ENCODE measurements at regions not wholly inside any gene's neighbourhood (a gene's known extent, or its start where the extent isn't known, plus 50 kb on each side); places are given as distances from the start of the nearest gene placed in this dataset.

DNA sequence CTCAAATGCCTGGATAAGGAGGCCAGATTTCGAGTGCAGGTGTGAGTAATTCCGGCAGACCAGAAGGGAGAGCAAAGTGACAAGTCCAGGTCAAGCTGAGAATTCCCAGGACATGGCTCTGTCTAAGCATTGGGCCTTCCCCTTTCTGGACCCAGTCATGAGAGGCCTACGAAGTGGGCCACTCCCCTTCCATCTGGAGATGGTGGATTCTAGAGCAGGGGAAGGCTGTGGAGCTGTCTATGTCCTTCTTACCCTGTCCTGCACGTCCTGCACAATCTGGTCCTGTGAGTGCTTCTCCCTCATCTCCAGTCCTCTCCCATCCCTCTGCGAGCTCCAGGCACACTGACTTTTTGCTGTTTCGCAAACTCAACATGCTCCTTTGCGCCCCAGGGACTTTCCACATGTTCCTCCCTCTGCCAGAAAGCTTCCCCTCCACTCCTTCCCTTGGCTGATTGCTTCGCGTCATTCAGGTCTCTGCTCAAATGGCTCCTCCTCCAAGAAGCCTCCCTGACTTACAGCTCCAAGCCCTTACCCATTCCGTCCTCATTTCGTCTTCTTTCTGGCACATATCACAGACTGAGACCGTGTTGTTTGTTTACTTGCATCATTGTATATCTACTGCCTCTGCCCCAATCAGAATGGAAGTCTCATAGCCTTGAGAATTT, 193.2 kb downstream of the URI1 start:
- Histone ChIP-seq H3K9me3 (ENCODE audit: control insufficient read depth, low read length) (no peaks in the 10 kb centered on the region), H3K27me3 (ENCODE audit: control insufficient read depth, insufficient read depth, low read length, poor library complexity, severe bottlenecking) (no peaks in the 10 kb centered on the region), H3K36me3 (ENCODE audit: control insufficient read depth, insufficient read depth, low read length) (no peaks in the 10 kb centered on the region), H3K4me3 (ENCODE audit: insufficient read depth, low read depth, low read length) (no peak overlapping the region), H3K27ac (ENCODE audit: insufficient read depth, low read depth, low read length, poor library complexity, severe bottlenecking) (no peak overlapping the region), H3K4me1 (ENCODE audit: control insufficient read depth, insufficient read depth, low read length) (peaks cover 4% of the 10 kb centered on the region)
- 88 to 93% methylated on average over 12 of the region's 12 CpGs for WGBS, 2 experiments

DNA sequence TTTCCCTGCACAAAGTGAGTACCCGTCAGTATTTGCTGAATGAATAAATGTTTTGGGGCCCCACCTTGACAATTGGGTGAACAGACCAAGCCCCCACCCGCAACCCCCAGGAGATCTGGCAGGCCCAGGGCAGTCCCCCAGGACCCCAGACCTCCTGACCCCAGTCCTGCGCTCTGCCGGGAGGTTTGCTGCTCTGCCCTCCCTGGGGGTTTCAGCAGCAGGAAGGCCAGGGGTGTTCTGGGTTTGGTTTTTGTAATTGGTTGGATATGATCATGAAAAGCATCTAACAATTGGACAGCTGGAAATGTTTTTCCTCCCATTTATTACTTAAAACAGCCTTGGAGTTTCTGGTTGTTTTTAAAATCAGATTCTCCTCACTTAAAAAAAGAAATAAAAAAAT, 193.8 kb downstream of the URI1 start:
- H3K36me3 ChIP-seq (ENCODE audit: control insufficient read depth, insufficient read depth, low read length): no peaks in the 10 kb centered on the region
- WGBS, 2 experiments: 85 to 93% methylated on average over 4 of the region's 4 CpGs
- H3K27me3 ChIP-seq (ENCODE audit: control insufficient read depth, insufficient read depth, low read length, poor library complexity, severe bottlenecking): no peaks in the 10 kb centered on the region
- H3K4me3 ChIP-seq (ENCODE audit: insufficient read depth, low read depth, low read length): no peak overlapping the region
- H3K27ac ChIP-seq (ENCODE audit: insufficient read depth, low read depth, low read length, poor library complexity, severe bottlenecking): no peak overlapping the region
- peaks cover 4% of the 10 kb centered on the region for H3K4me1 ChIP-seq (ENCODE audit: control insufficient read depth, insufficient read depth, low read length)
- H3K9me3 ChIP-seq (ENCODE audit: control insufficient read depth, low read length): no peaks in the 10 kb centered on the region

DNA sequence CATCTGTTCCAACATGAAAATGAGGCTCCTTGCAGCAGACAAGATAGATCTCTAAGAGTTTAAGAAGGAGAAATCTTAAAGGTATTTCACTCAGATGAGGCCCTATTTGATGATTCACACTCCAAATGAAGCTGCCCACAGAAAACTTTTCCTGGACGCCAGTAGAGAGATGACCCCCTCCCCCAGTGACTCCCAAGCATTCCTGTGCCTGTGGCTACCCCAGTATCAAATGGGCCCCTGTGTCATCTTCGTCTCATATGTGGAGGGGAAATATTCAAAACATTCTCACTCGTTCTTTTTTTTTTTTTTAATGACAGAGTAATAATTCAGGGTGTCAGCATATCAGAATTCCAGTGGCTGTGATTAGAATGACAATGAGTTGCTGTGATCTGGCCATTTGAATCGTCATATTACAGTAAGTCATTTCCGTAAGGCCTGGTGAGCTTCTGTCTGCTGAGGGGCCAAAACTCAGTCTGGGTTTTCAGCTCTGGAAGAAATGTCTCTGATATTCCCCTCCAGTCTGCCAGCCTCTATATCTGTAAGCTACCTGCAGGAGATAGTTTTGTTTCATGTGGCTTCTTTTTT, 194.7 kb downstream of the URI1 start:
- Histone ChIP-seq H3K27me3 (ENCODE audit: control insufficient read depth, insufficient read depth, low read length, poor library complexity, severe bottlenecking) (no peaks in the 10 kb centered on the region), H3K27ac (ENCODE audit: insufficient read depth, low read depth, low read length, poor library complexity, severe bottlenecking) (no peak overlapping the region), H3K36me3 (ENCODE audit: control insufficient read depth, insufficient read depth, low read length) (no peaks in the 10 kb centered on the region), H3K4me3 (ENCODE audit: insufficient read depth, low read depth, low read length) (no peak overlapping the region), H3K4me1 (ENCODE audit: control insufficient read depth, insufficient read depth, low read length) (peaks cover 4% of the 10 kb centered on the region), H3K9me3 (ENCODE audit: control insufficient read depth, low read length) (no peaks in the 10 kb centered on the region)
- 87% methylated on average over 4 to 5 of the region's 5 CpGs for WGBS, 2 experiments

DNA sequence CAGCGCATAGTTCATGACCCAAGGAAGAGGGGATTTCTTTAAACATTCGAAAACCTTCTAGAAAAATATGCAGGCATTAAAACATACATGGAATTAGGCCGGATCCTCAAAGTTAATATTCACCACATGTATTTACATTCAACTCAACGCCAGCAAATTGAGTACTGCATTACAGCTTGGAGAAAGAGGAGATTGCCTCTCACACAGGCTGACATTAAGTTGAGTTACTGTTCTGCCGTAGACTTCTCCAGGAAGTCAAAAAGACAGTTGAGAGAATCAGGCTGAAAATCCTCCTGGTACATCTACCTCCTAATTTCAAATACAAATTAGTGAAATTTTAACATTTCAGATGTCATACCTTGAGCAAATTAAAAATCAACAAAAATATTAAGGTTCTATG, 195.7 kb downstream of the URI1 start:
- Histone ChIP-seq H3K4me1 (ENCODE audit: control insufficient read depth, insufficient read depth, low read length) (no peaks in the 10 kb centered on the region), H3K27ac (ENCODE audit: insufficient read depth, low read depth, low read length, poor library complexity, severe bottlenecking) (no peak overlapping the region), H3K36me3 (ENCODE audit: control insufficient read depth, insufficient read depth, low read length) (no peaks in the 10 kb centered on the region), H3K27me3 (ENCODE audit: control insufficient read depth, insufficient read depth, low read length, poor library complexity, severe bottlenecking) (no peaks in the 10 kb centered on the region), H3K9me3 (ENCODE audit: control insufficient read depth, low read length) (no peaks in the 10 kb centered on the region), H3K4me3 (ENCODE audit: insufficient read depth, low read depth, low read length) (no peak overlapping the region)
- 90 to 96% methylated on average over 5 of the region's 5 CpGs for WGBS, 2 experiments

DNA sequence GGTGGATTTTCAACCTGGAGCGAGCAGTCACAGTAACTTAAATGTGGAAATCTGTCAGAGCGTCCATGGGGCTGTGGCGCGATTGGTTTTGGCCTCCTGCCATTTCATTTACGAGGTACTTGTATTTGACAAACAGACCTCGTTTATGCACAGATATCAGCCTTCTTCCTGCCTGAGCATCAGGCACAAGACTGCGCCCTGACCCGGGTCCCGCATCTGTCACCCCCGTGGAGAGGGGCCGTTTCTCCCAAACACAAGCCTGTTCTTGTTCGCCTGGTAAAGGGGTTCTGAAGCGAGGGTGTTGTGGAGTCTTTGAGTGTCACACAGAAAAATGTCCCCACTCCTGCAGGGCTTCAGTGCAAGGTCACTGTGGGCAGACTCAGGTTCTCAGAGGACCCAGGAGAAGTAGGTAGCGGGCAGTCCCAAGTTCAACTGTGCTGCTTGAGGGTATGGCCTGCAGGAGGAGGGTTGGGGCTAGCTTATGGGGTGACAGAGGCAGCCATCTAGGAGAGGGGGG, 202.3 kb downstream of the URI1 start:
- H3K27ac ChIP-seq (ENCODE audit: insufficient read depth, low read depth, low read length, poor library complexity, severe bottlenecking): no peak overlapping the region
- no peak overlapping the region for H3K4me3 ChIP-seq (ENCODE audit: insufficient read depth, low read depth, low read length)
- H3K4me1 ChIP-seq (ENCODE audit: control insufficient read depth, insufficient read depth, low read length): no peaks in the 10 kb centered on the region
- H3K36me3 ChIP-seq (ENCODE audit: control insufficient read depth, insufficient read depth, low read length): no peaks in the 10 kb centered on the region
- no peaks in the 10 kb centered on the region for H3K9me3 ChIP-seq (ENCODE audit: control insufficient read depth, low read length)
- H3K27me3 ChIP-seq (ENCODE audit: control insufficient read depth, insufficient read depth, low read length, poor library complexity, severe bottlenecking): no peaks in the 10 kb centered on the region
- WGBS, 2 experiments: 93 to 94% methylated on average over 14 of the region's 14 CpGs

DNA sequence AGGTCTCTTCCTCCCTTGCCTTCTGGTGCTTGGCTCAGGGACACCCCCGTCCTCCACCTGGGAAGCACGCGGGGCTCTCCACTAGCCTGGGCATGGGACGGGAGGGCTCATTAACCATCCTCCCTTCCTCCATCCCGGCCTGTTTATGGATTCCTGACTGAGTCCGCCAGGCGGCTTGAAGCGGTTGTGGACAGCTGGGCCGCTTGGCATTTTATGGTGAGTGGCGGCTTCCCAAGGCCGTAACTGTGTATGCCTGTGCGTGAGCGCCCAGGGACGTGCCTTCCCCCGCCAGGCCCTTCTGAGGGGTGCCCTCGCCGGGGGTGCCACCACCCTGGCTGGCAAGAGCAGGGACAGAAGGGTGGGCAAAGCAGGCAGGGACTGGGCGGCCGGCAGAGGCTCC, 202.8 kb downstream of the URI1 start:
- H3K9me3 ChIP-seq (ENCODE audit: control insufficient read depth, low read length): no peaks in the 10 kb centered on the region
- no peaks in the 10 kb centered on the region for H3K4me1 ChIP-seq (ENCODE audit: control insufficient read depth, insufficient read depth, low read length)
- no peak overlapping the region for H3K27ac ChIP-seq (ENCODE audit: insufficient read depth, low read depth, low read length, poor library complexity, severe bottlenecking)
- H3K36me3 ChIP-seq (ENCODE audit: control insufficient read depth, insufficient read depth, low read length): no peaks in the 10 kb centered on the region
- 94% methylated on average over 19 of the region's 19 CpGs for WGBS, 2 experiments
- H3K27me3 ChIP-seq (ENCODE audit: control insufficient read depth, insufficient read depth, low read length, poor library complexity, severe bottlenecking): no peaks in the 10 kb centered on the region
- no peak overlapping the region for H3K4me3 ChIP-seq (ENCODE audit: insufficient read depth, low read depth, low read length)

DNA sequence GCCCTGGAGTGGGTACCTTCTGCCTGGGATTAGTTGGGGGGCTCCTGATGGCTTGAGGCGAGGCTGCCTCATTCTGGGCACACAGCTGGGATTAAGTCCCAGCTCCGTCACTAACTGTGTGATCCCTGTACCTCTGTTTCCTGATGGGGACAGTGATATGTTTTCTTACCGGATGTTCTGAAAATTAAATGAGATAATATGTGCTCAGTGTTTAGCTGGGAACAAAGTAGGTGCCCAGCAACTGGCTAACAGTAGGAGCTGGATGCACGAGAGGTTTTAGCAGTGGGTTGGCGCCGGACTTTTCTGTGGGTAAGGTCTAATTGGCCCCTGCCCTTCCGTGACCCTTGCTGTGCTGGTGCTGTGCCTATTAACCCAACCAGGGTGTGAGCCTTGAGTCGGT, 203.4 kb downstream of the URI1 start:
- H3K27ac ChIP-seq (ENCODE audit: insufficient read depth, low read depth, low read length, poor library complexity, severe bottlenecking): no peak overlapping the region
- no peak overlapping the region for H3K4me3 ChIP-seq (ENCODE audit: insufficient read depth, low read depth, low read length)
- 93 to 95% methylated on average over 8 of the region's 8 CpGs for whole genome bisulfite sequencing, 2 experiments
- H3K4me1 ChIP-seq (ENCODE audit: control insufficient read depth, insufficient read depth, low read length): no peaks in the 10 kb centered on the region
- H3K36me3 ChIP-seq (ENCODE audit: control insufficient read depth, insufficient read depth, low read length): no peaks in the 10 kb centered on the region
- no peaks in the 10 kb centered on the region for H3K27me3 ChIP-seq (ENCODE audit: control insufficient read depth, insufficient read depth, low read length, poor library complexity, severe bottlenecking)
- H3K9me3 ChIP-seq (ENCODE audit: control insufficient read depth, low read length): no peaks in the 10 kb centered on the region

DNA sequence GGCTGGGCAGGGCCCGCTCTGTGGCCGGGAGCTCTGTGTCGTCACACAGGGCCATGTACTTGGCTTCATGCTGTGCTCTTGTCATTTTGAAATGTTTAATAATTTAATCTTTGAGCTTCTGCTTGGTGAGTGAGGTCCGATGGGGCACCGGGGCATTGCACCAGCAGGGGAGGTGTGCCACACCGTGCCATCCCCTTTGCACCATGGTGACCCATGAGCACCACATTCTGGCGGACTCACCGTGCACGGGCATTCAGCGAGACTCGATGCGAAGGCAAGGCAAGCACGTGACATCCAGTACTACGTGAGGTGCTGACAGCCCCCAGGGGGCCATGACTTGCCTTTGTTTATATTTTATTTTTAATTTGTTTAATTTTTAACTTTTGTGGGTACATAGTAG, 204.3 kb downstream of the URI1 start:
- 85 to 94% methylated on average over 14 of the region's 14 CpGs for WGBS, 2 experiments
- Histone ChIP-seq H3K4me3 (ENCODE audit: insufficient read depth, low read depth, low read length) (no peak overlapping the region), H3K36me3 (ENCODE audit: control insufficient read depth, insufficient read depth, low read length) (no peaks in the 10 kb centered on the region), H3K27me3 (ENCODE audit: control insufficient read depth, insufficient read depth, low read length, poor library complexity, severe bottlenecking) (no peaks in the 10 kb centered on the region), H3K4me1 (ENCODE audit: control insufficient read depth, insufficient read depth, low read length) (no peaks in the 10 kb centered on the region), H3K27ac (ENCODE audit: insufficient read depth, low read depth, low read length, poor library complexity, severe bottlenecking) (no peak overlapping the region), H3K9me3 (ENCODE audit: control insufficient read depth, low read length) (no peaks in the 10 kb centered on the region)

DNA sequence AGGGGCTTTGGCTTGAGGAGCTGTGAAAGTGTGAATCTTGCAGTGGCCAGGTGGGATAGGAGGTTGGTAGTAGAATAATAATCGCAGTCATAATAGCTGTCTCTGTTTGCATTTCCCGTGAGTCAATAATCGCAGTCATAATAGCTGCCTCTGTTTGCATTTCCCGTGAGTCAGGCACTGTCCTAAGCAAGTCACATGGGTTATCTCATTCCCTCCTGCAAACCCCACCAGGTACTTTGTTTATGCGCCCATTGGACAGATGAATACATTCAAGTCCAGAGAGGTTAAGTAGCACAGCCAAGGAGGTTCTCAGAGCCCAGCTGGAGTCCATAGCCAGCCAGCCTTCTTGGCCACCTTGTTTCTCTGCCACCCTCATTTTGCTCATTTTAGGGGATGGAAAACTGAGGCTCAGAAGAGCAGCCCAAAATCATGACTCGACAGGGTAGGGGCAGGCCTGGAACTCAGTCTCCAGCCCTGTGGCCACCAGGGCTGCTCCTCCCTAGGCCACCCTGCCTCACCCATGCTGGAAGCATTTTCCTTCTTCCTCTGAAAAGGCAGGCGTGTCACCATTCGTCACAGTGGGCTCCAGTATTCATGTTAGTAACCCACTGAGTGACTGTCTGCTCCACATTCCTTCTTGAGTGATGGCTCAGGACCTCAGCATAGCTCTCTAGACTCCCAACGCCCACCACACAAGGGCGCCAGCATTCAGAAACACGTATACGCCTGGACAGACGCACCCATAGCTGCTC, 206.2 kb downstream of the URI1 start:
- Histone ChIP-seq H3K4me1 (ENCODE audit: control insufficient read depth, insufficient read depth, low read length) (no peaks in the 10 kb centered on the region), H3K27ac (ENCODE audit: insufficient read depth, low read depth, low read length, poor library complexity, severe bottlenecking) (no peak overlapping the region), H3K27me3 (ENCODE audit: control insufficient read depth, insufficient read depth, low read length, poor library complexity, severe bottlenecking) (no peaks in the 10 kb centered on the region), H3K36me3 (ENCODE audit: control insufficient read depth, insufficient read depth, low read length) (no peaks in the 10 kb centered on the region), H3K4me3 (ENCODE audit: insufficient read depth, low read depth, low read length) (no peak overlapping the region), H3K9me3 (ENCODE audit: control insufficient read depth, low read length) (no peaks in the 10 kb centered on the region)
- 90 to 92% methylated on average over 13 of the region's 13 CpGs for WGBS, 2 experiments

DNA sequence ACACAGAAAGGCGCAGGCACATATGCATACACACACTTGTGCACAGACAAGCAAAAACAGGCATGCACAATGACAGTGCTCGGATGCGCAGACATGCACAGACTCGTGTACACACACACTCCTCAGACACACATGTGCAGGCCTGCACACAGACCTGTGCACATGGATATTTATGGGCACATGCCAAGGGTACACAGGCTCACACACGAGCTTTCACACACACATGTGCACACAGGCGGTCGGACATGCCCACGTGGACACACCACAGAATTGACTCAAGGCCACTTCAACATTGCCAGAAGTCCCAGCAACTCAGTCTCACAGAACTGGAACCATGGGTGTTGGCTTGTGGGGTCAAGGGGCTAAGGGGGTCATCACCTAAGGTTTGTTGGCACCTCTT, 206.8 kb downstream of the URI1 start:
- H3K4me1 ChIP-seq (ENCODE audit: control insufficient read depth, insufficient read depth, low read length): no peaks in the 10 kb centered on the region
- 87 to 90% methylated on average over 8 of the region's 8 CpGs for WGBS, 2 experiments
- no peak overlapping the region for H3K4me3 ChIP-seq (ENCODE audit: insufficient read depth, low read depth, low read length)
- H3K27ac ChIP-seq (ENCODE audit: insufficient read depth, low read depth, low read length, poor library complexity, severe bottlenecking): no peak overlapping the region
- no peaks in the 10 kb centered on the region for H3K36me3 ChIP-seq (ENCODE audit: control insufficient read depth, insufficient read depth, low read length)
- H3K27me3 ChIP-seq (ENCODE audit: control insufficient read depth, insufficient read depth, low read length, poor library complexity, severe bottlenecking): no peaks in the 10 kb centered on the region
- no peaks in the 10 kb centered on the region for H3K9me3 ChIP-seq (ENCODE audit: control insufficient read depth, low read length)

All from ectodermal cell (in vitro differentiated cells).